Karpas-422 (cell line): ENCODE measurements at regions not wholly inside any gene's neighbourhood (a gene's known extent, or its start where the extent isn't known, plus 50 kb on each side); places are given as distances from the start of the nearest gene placed in this dataset.

ENCODE experiments used
- DNase-seq: peaks from one replicate; pipeline ENCODE4 v3.0.0-alpha.2; 2015
- H2AFZ ChIP-seq: fragments of 200-600 bp; sonication (generic); 2 replicates; pipeline ENCODE4 v1.6.1; 2014; ENCODE audit warnings: antibody characterized with exemption, low read length, mixed read lengths
- H3K27ac ChIP-seq: fragments of 200-600 bp; sonication (generic); 2 replicates; pipeline ENCODE4 v1.5.1; 2014; ENCODE audit warnings: mild to moderate bottlenecking, low read length, moderate library complexity
- H3K27me3 ChIP-seq: fragments of 200-600 bp; sonication (generic); 2 replicates; pipeline ENCODE4 v1.6.1; 2014; ENCODE audit warnings: low read length, mixed read lengths
- H3K36me3 ChIP-seq: fragments of 200-600 bp; sonication (generic); 2 replicates; pipeline ENCODE4 v1.6.1; 2014; ENCODE audit warnings: low read length, mixed read lengths; ENCODE audit not compliant: insufficient read depth
- H3K4me1 ChIP-seq: fragments of 200-600 bp; sonication (generic); 2 replicates; pipeline ENCODE4 v1.6.1; 2014; ENCODE audit warnings: mild to moderate bottlenecking, low read length, mixed read lengths
- H3K4me2 ChIP-seq: fragments of 200-600 bp; sonication (generic); 2 replicates; pipeline ENCODE4 v1.6.1; 2014; ENCODE audit warnings: low read length, low read depth, mild to moderate bottlenecking; ENCODE audit not compliant: poor library complexity, severe bottlenecking
- H3K4me3 ChIP-seq: fragments of 200-600 bp; sonication (generic); 2 replicates; pipeline ENCODE4 v1.5.1; 2014; ENCODE audit warnings: mild to moderate bottlenecking, antibody characterized with exemption, low read length, mixed read lengths
- H3K79me2 ChIP-seq: fragments of 200-600 bp; sonication (generic); 2 replicates; pipeline ENCODE4 v1.6.1; 2014; ENCODE audit warnings: mild to moderate bottlenecking, low read length, mixed read lengths
- H3K9ac ChIP-seq: fragments of 200-600 bp; sonication (generic); 2 replicates; pipeline ENCODE4 v1.6.0; 2014; ENCODE audit warnings: low read length
- H3K9me2 ChIP-seq: fragments of 200-600 bp; sonication (generic), shearing (Covaris generic); replicated peaks from 2 replicates; pipeline ENCODE4 v1.6.0; 2014; ENCODE audit warnings: mild to moderate bottlenecking, low read length, moderate library complexity; ENCODE audit not compliant: insufficient read depth
- H3K9me3 ChIP-seq: fragments of 300-700, 200-600 bp; sonication (generic); 2 replicates; pipeline ENCODE4 v1.6.1; 2014; ENCODE audit warnings: low read length, mixed read lengths
- H4K20me1 ChIP-seq: fragments of 200-600 bp; sonication (generic); 2 replicates; pipeline ENCODE4 v1.6.1; 2014; ENCODE audit warnings: mild to moderate bottlenecking, antibody characterized with exemption, low read length, low read depth; ENCODE audit not compliant: insufficient read depth

DNA sequence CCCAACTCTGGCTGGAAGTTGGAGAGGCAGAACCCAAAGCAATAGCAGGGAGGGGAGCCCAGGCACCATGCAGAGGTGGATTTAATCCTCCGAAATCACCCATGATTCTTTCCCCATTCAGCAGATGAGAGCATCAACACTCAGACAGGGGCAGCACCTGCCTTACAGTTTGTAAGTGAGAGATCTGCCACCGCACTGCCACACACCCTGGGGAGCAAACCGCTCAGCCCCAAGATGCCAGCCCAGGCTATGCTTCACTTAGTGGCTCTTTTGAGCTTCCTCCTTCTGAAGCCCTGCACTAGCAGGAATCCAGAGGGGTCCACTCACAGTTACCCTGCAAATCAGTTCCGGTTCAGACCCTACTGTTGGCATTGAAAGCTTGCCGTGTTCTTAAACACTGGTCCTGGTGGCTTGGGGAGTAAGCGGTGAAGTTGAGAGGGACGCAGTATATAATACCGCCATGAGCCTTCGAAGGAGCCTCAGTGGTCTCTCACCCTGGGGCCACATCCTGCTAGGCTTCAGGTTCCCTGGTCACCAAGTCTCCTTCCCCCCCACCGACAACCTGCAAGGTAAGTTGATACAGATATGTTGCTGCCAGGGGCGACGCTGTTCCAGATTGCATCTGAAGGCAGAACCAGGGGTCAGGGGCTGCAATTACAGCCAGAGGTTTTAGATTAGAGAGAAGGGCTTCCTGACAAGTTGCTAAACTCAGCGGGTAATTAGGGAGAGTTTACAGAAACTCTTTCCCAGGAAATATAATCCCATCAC is 72.0 kb upstream of the CCND2 start:
- Histone ChIP-seq H3K9ac (no peak overlapping the region), H3K79me2 (no peaks in the 10 kb centered on the region), H3K9me2 (no peaks in the 10 kb centered on the region), H2AFZ (no peak overlapping the region), H3K27me3 (no peaks in the 10 kb centered on the region), H3K9me3 (no peaks in the 10 kb centered on the region), H3K4me1 (peaks cover 7% of the 10 kb centered on the region), H3K27ac (no peak overlapping the region), H4K20me1 (no peaks in the 10 kb centered on the region), H3K4me3 (no peak overlapping the region), H3K4me2 (no peak overlapping the region), H3K36me3 (no peaks in the 10 kb centered on the region)
- no peak for DNase-seq

- no peak overlapping the region for H3K4me2 ChIP-seq
- no peak overlapping the region for H3K9ac ChIP-seq
- DNase-seq: no peak
- no peaks in the 10 kb centered on the region for H3K36me3 ChIP-seq
- no peaks in the 10 kb centered on the region for H3K9me2 ChIP-seq
- H4K20me1 ChIP-seq: no peaks in the 10 kb centered on the region
- H2AFZ ChIP-seq: no peak overlapping the region
- H3K4me3 ChIP-seq: no peak overlapping the region
- no peaks in the 10 kb centered on the region for H3K27me3 ChIP-seq
- H3K27ac ChIP-seq: no peak overlapping the region
- H3K4me1 ChIP-seq: no peaks in the 10 kb centered on the region
- no peaks in the 10 kb centered on the region for H3K9me3 ChIP-seq
- no peaks in the 10 kb centered on the region for H3K79me2 ChIP-seq
Measured at GRCh38 chr12:4197922-4198763, 75.4 kb upstream of the CCND2 start.

GRCh38 chr12:4196805-4197420 is 76.6 kb upstream of the CCND2 start:
- no peak overlapping the region for H3K4me2 ChIP-seq
- H3K79me2 ChIP-seq: no peaks in the 10 kb centered on the region
- no peaks in the 10 kb centered on the region for H3K9me2 ChIP-seq
- no peaks in the 10 kb centered on the region for H3K9me3 ChIP-seq
- no peaks in the 10 kb centered on the region for H3K36me3 ChIP-seq
- no peak overlapping the region for H3K9ac ChIP-seq
- DNase-seq: no peak
- no peaks in the 10 kb centered on the region for H3K27me3 ChIP-seq
- no peaks in the 10 kb centered on the region for H4K20me1 ChIP-seq
- no peak overlapping the region for H3K27ac ChIP-seq
- H3K4me1 ChIP-seq: no peaks in the 10 kb centered on the region
- H3K4me3 ChIP-seq: no peak overlapping the region
- no peak overlapping the region for H2AFZ ChIP-seq

DNA sequence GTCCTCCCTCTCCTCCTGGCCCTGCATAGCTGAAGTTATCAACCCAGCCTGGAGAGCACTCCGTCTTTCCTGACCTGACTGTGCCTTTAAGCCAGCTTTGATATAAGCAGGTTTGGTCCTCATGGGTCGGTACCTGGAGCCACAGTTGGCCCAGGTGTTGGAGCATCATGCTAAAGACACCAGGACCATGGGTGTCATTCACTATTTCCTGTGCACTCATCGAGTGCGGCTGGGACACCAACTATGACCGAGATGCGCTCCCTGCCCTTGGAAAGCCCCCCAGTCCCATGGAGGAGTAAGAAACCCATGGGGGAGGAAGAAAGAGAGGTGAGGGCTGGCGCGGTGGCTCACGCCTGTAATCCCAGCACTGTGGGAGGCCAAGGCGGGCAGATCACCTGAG is 78.9 kb upstream of the CCND2 start:
- Histone ChIP-seq H3K4me2 (no peak overlapping the region), H3K9me2 (no peaks in the 10 kb centered on the region)

GRCh38 chr12:4193821-4194220 is 79.7 kb upstream of the CCND2 start:
- Histone ChIP-seq H3K9me2 (no peaks in the 10 kb centered on the region), H3K9me3 (no peaks in the 10 kb centered on the region), H3K4me2 (no peak overlapping the region), H3K27me3 (no peaks in the 10 kb centered on the region), H3K9ac (no peak overlapping the region), H4K20me1 (no peaks in the 10 kb centered on the region), H3K4me1 (no peaks in the 10 kb centered on the region), H3K27ac (no peak overlapping the region), H3K79me2 (no peaks in the 10 kb centered on the region), H3K4me3 (no peak overlapping the region), H3K36me3 (no peaks in the 10 kb centered on the region), H2AFZ (no peak overlapping the region)
- no peak for DNase-seq

More for the DNA sequence above, 78.9 kb upstream of the CCND2 start:
- Histone ChIP-seq H2AFZ (no peak overlapping the region), H3K79me2 (no peaks in the 10 kb centered on the region), H3K4me3 (no peak overlapping the region), H3K4me1 (no peaks in the 10 kb centered on the region), H3K9me3 (no peaks in the 10 kb centered on the region), H3K9ac (no peak overlapping the region), H4K20me1 (no peaks in the 10 kb centered on the region), H3K27me3 (no peaks in the 10 kb centered on the region), H3K27ac (no peak overlapping the region), H3K36me3 (no peaks in the 10 kb centered on the region)
- DNase-seq: no peak

GRCh38 chr12:4191642-4192041 is 81.9 kb upstream of the CCND2 start:
- Histone ChIP-seq H3K27ac (no peak overlapping the region), H3K4me1 (no peaks in the 10 kb centered on the region), H3K27me3 (no peaks in the 10 kb centered on the region), H2AFZ (no peak overlapping the region), H3K36me3 (no peaks in the 10 kb centered on the region), H4K20me1 (no peaks in the 10 kb centered on the region), H3K9me3 (no peaks in the 10 kb centered on the region), H3K9ac (no peak overlapping the region), H3K9me2 (no peaks in the 10 kb centered on the region), H3K4me2 (no peak overlapping the region), H3K4me3 (no peak overlapping the region), H3K79me2 (no peaks in the 10 kb centered on the region)
- DNase-seq: no peak

DNA sequence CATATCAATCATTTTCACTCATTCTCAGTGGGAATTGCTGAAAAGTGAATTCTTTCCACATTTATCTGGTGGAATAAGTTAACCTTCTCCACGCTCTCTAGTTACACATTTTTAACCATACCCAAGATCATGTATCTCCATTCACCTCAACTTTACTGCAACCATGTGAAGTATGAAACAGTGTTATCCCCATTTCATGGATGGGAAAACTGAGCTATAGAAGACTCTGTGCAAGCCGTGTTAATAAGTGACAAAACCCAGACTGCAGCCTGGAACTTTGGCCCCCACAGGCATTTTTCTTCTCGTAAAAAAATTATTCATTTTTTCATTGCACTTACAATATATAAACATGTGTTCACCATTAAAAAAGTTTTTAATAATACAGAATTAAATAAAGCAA is 82.4 kb upstream of the CCND2 start:
- DNase-seq: no peak
- no peaks in the 10 kb centered on the region for H3K9me3 ChIP-seq
- no peak overlapping the region for H3K9ac ChIP-seq
- H3K36me3 ChIP-seq: no peaks in the 10 kb centered on the region
- no peak overlapping the region for H3K27ac ChIP-seq
- H3K4me2 ChIP-seq: no peak overlapping the region
- H3K4me3 ChIP-seq: no peak overlapping the region
- H4K20me1 ChIP-seq: no peaks in the 10 kb centered on the region
- no peaks in the 10 kb centered on the region for H3K4me1 ChIP-seq
- H3K9me2 ChIP-seq: no peaks in the 10 kb centered on the region
- H3K27me3 ChIP-seq: no peaks in the 10 kb centered on the region
- H2AFZ ChIP-seq: no peak overlapping the region
- no peaks in the 10 kb centered on the region for H3K79me2 ChIP-seq

GRCh38 chr12:4190366-4191063 is 83.0 kb upstream of the CCND2 start:
- Histone ChIP-seq H3K27ac (no peak overlapping the region), H3K9ac (no peak overlapping the region), H3K9me3 (no peaks in the 10 kb centered on the region), H3K4me1 (no peaks in the 10 kb centered on the region), H3K36me3 (no peaks in the 10 kb centered on the region), H2AFZ (no peak overlapping the region), H4K20me1 (no peaks in the 10 kb centered on the region), H3K27me3 (no peaks in the 10 kb centered on the region), H3K9me2 (no peaks in the 10 kb centered on the region), H3K79me2 (no peaks in the 10 kb centered on the region), H3K4me3 (no peak overlapping the region), H3K4me2 (no peak overlapping the region)
- no peak for DNase-seq
